ENCODE measurements at regions not wholly inside any gene's neighbourhood (a gene's known extent, or its start where the extent isn't known, plus 50 kb on each side); places are given as distances from the start of the nearest gene placed in this dataset.

GRCh38 chr10:100628061-100628460 is 92.3 kb downstream of the HIF1AN start:
- TF ChIP-seq CTCF (IDR thresholded peaks at IDR 0.05; ENCODE audit: poor library complexity, severe bottlenecking): no peak
- no peak for TF ChIP-seq TAF1 (IDR thresholded peaks at IDR 0.05; ENCODE audit: low read depth)
- no peak for TF ChIP-seq SMC3 (conservative IDR thresholded peaks at IDR 0.05; ENCODE audit: poor library complexity)
- no peak for TF ChIP-seq EZH2 (IDR thresholded peaks at IDR 0.05; ENCODE audit: borderline replicate concordance, insufficient read depth, low read length, poor library complexity, severe bottlenecking)
- no peak for TF ChIP-seq EP300 (conservative IDR thresholded peaks at IDR 0.05; ENCODE audit: poor library complexity, severe bottlenecking)
- TF ChIP-seq POLR2AphosphoS5 (IDR thresholded peaks at IDR 0.05): no peak

Data from neural cell (in vitro differentiated cells).